ENCODE measurements at regions not wholly inside any gene's neighbourhood (a gene's known extent, or its start where the extent isn't known, plus 50 kb on each side); places are given as distances from the start of the nearest gene placed in this dataset.
A peak's percentile ranks its signal among the peaks of the same experiment; 100 is the strongest.

- 92% methylated on average over 6 of the region's 6 CpGs for WGBS (ENCODE audit: insufficient coverage)
- no peaks in the 10 kb centered on the region for H3K9me3 ChIP-seq (ENCODE audit: control insufficient read depth, insufficient read depth, low read length)
- H3K36me3 ChIP-seq (ENCODE audit: control insufficient read depth, insufficient read depth, low read length) = no peaks in the 10 kb centered on the region
- no peaks in the 10 kb centered on the region for H3K4me1 ChIP-seq (ENCODE audit: control insufficient read depth, insufficient read depth, low read length)
- H3K27ac ChIP-seq (ENCODE audit: low read depth, low read length) = no peak overlapping the region
- H3K4me3 ChIP-seq (ENCODE audit: low read depth, low read length) = no peak overlapping the region
- DNase-seq (ENCODE audit: low read depth in 4 of 6, low spot score in 6 of 6) = no peak
- no peaks in the 10 kb centered on the region for H3K27me3 ChIP-seq (ENCODE audit: control insufficient read depth, insufficient read depth, low read length)
Measured at GRCh38 chr17:65446838-65447526, 114.5 kb downstream of the AXIN2 start.

- no peak for DNase-seq (ENCODE audit: low read depth in 4 of 6, low spot score in 6 of 6)
- Histone ChIP-seq H3K4me3 (ENCODE audit: low read depth, low read length) (no peak overlapping the region), H3K4me1 (ENCODE audit: control insufficient read depth, insufficient read depth, low read length) (no peaks in the 10 kb centered on the region), H3K27ac (ENCODE audit: low read depth, low read length) (no peak overlapping the region), H3K9me3 (ENCODE audit: control insufficient read depth, insufficient read depth, low read length) (no peaks in the 10 kb centered on the region), H3K36me3 (ENCODE audit: control insufficient read depth, insufficient read depth, low read length) (no peaks in the 10 kb centered on the region), H3K27me3 (ENCODE audit: control insufficient read depth, insufficient read depth, low read length) (no peaks in the 10 kb centered on the region)
- 81% methylated on average over 3 of the region's 3 CpGs for WGBS (ENCODE audit: insufficient coverage)
Measured at GRCh38 chr17:65446043-65446442, 115.4 kb downstream of the AXIN2 start.

GRCh38 chr17:65444049-65444448 lies 117.4 kb downstream of the AXIN2 start:
- H3K36me3 ChIP-seq (ENCODE audit: control insufficient read depth, insufficient read depth, low read length) = no peaks in the 10 kb centered on the region
- H3K27me3 ChIP-seq (ENCODE audit: control insufficient read depth, insufficient read depth, low read length) = no peaks in the 10 kb centered on the region
- no peak overlapping the region for H3K4me3 ChIP-seq (ENCODE audit: low read depth, low read length)
- 93% methylated on average over 2 of the region's 5 CpGs for WGBS (ENCODE audit: insufficient coverage)
- no peaks in the 10 kb centered on the region for H3K9me3 ChIP-seq (ENCODE audit: control insufficient read depth, insufficient read depth, low read length)
- peaks cover 4% of the 10 kb centered on the region for H3K4me1 ChIP-seq (ENCODE audit: control insufficient read depth, insufficient read depth, low read length)
- no peak overlapping the region for H3K27ac ChIP-seq (ENCODE audit: low read depth, low read length)
- no peak for DNase-seq (ENCODE audit: low read depth in 4 of 6, low spot score in 6 of 6)

- no peak overlapping the region for H3K27ac ChIP-seq (ENCODE audit: low read depth, low read length)
- H3K4me3 ChIP-seq (ENCODE audit: low read depth, low read length) = no peak overlapping the region
- H3K9me3 ChIP-seq (ENCODE audit: control insufficient read depth, insufficient read depth, low read length) = no peaks in the 10 kb centered on the region
- WGBS (ENCODE audit: insufficient coverage) = 80% methylated on average over 1 of the region's 1 CpG
- H3K27me3 ChIP-seq (ENCODE audit: control insufficient read depth, insufficient read depth, low read length) = no peaks in the 10 kb centered on the region
- no peaks in the 10 kb centered on the region for H3K36me3 ChIP-seq (ENCODE audit: control insufficient read depth, insufficient read depth, low read length)
- DNase-seq (ENCODE audit: low read depth in 4 of 6, low spot score in 6 of 6) = no peak
- peaks cover 16% of the 10 kb centered on the region for H3K4me1 ChIP-seq (ENCODE audit: control insufficient read depth, insufficient read depth, low read length)
Measured at GRCh38 chr17:65442691-65443090, 118.8 kb downstream of the AXIN2 start.

GRCh38 chr17:65442250-65442649 lies 119.2 kb downstream of the AXIN2 start:
- no peaks in the 10 kb centered on the region for H3K9me3 ChIP-seq (ENCODE audit: control insufficient read depth, insufficient read depth, low read length)
- H3K27ac ChIP-seq (ENCODE audit: low read depth, low read length) = no peak overlapping the region
- H3K4me1 ChIP-seq (ENCODE audit: control insufficient read depth, insufficient read depth, low read length) = peaks cover 16% of the 10 kb centered on the region
- no peak overlapping the region for H3K4me3 ChIP-seq (ENCODE audit: low read depth, low read length)
- 94% methylated on average over 6 of the region's 6 CpGs for WGBS (ENCODE audit: insufficient coverage)
- no peaks in the 10 kb centered on the region for H3K36me3 ChIP-seq (ENCODE audit: control insufficient read depth, insufficient read depth, low read length)
- H3K27me3 ChIP-seq (ENCODE audit: control insufficient read depth, insufficient read depth, low read length) = no peaks in the 10 kb centered on the region
- no peak for DNase-seq (ENCODE audit: low read depth in 4 of 6, low spot score in 6 of 6)

GRCh38 chr17:65441053-65441605 lies 120.3 kb downstream of the AXIN2 start:
- H3K36me3 ChIP-seq (ENCODE audit: control insufficient read depth, insufficient read depth, low read length) = no peaks in the 10 kb centered on the region
- no peak for DNase-seq (ENCODE audit: low read depth in 4 of 6, low spot score in 6 of 6)
- no CpG with 5 or more reads among the region's 2 CpGs for WGBS (ENCODE audit: insufficient coverage)
- H3K4me3 ChIP-seq (ENCODE audit: low read depth, low read length) = no peak overlapping the region
- H3K4me1 ChIP-seq (ENCODE audit: control insufficient read depth, insufficient read depth, low read length) = peaks cover 16% of the 10 kb centered on the region
- no peaks in the 10 kb centered on the region for H3K9me3 ChIP-seq (ENCODE audit: control insufficient read depth, insufficient read depth, low read length)
- no peaks in the 10 kb centered on the region for H3K27me3 ChIP-seq (ENCODE audit: control insufficient read depth, insufficient read depth, low read length)
- no peak overlapping the region for H3K27ac ChIP-seq (ENCODE audit: low read depth, low read length)

- DNase-seq (ENCODE audit: low read depth in 4 of 6, low spot score in 6 of 6) = peak; percentile 44 to 91 (median 65)
Measured at GRCh38 chr17:65438708-65439294, 122.6 kb downstream of the AXIN2 start.

GRCh38 chr17:65438173-65438572 lies 123.3 kb downstream of the AXIN2 start:
- 72% methylated on average over 11 of the region's 11 CpGs for WGBS (ENCODE audit: insufficient coverage)
- Histone ChIP-seq H3K36me3 (ENCODE audit: control insufficient read depth, insufficient read depth, low read length) (no peaks in the 10 kb centered on the region), H3K9me3 (ENCODE audit: control insufficient read depth, insufficient read depth, low read length) (no peaks in the 10 kb centered on the region), H3K4me1 (ENCODE audit: control insufficient read depth, insufficient read depth, low read length) (peaks cover 16% of the 10 kb centered on the region), H3K27me3 (ENCODE audit: control insufficient read depth, insufficient read depth, low read length) (no peaks in the 10 kb centered on the region), H3K27ac (ENCODE audit: low read depth, low read length) (no peak overlapping the region), H3K4me3 (ENCODE audit: low read depth, low read length) (no peak overlapping the region)
- no peak for DNase-seq (ENCODE audit: low read depth in 4 of 6, low spot score in 6 of 6)

More at GRCh38 chr17:65438708-65439294, 122.6 kb downstream of the AXIN2 start:
- WGBS (ENCODE audit: insufficient coverage) = 16% methylated on average over 7 of the region's 7 CpGs
- Histone ChIP-seq H3K27me3 (ENCODE audit: control insufficient read depth, insufficient read depth, low read length) (no peaks in the 10 kb centered on the region), H3K4me3 (ENCODE audit: low read depth, low read length) (no peak overlapping the region), H3K9me3 (ENCODE audit: control insufficient read depth, insufficient read depth, low read length) (no peaks in the 10 kb centered on the region), H3K27ac (ENCODE audit: low read depth, low read length) (no peak overlapping the region), H3K4me1 (ENCODE audit: control insufficient read depth, insufficient read depth, low read length) (peaks cover 16% of the 10 kb centered on the region), H3K36me3 (ENCODE audit: control insufficient read depth, insufficient read depth, low read length) (no peaks in the 10 kb centered on the region)

GRCh38 chr17:65436871-65437270 lies 124.6 kb downstream of the AXIN2 start:
- Histone ChIP-seq H3K27me3 (ENCODE audit: control insufficient read depth, insufficient read depth, low read length) (no peaks in the 10 kb centered on the region), H3K4me1 (ENCODE audit: control insufficient read depth, insufficient read depth, low read length) (peaks cover 16% of the 10 kb centered on the region), H3K36me3 (ENCODE audit: control insufficient read depth, insufficient read depth, low read length) (no peaks in the 10 kb centered on the region), H3K9me3 (ENCODE audit: control insufficient read depth, insufficient read depth, low read length) (no peaks in the 10 kb centered on the region), H3K27ac (ENCODE audit: low read depth, low read length) (no peak overlapping the region), H3K4me3 (ENCODE audit: low read depth, low read length) (no peak overlapping the region)
- DNase-seq (ENCODE audit: low read depth in 4 of 6, low spot score in 6 of 6) = no peak
- 76% methylated on average over 6 of the region's 10 CpGs for WGBS (ENCODE audit: insufficient coverage)

GRCh38 chr17:65434878-65435277 lies 126.6 kb downstream of the AXIN2 start:
- DNase-seq (ENCODE audit: low read depth in 4 of 6, low spot score in 6 of 6) = no peak
- no CpG with 5 or more reads among the region's 2 CpGs for WGBS (ENCODE audit: insufficient coverage)
- no peak overlapping the region for H3K27ac ChIP-seq (ENCODE audit: low read depth, low read length)
- peaks cover 16% of the 10 kb centered on the region for H3K4me1 ChIP-seq (ENCODE audit: control insufficient read depth, insufficient read depth, low read length)
- no peaks in the 10 kb centered on the region for H3K36me3 ChIP-seq (ENCODE audit: control insufficient read depth, insufficient read depth, low read length)
- no peaks in the 10 kb centered on the region for H3K27me3 ChIP-seq (ENCODE audit: control insufficient read depth, insufficient read depth, low read length)
- H3K4me3 ChIP-seq (ENCODE audit: low read depth, low read length) = no peak overlapping the region
- H3K9me3 ChIP-seq (ENCODE audit: control insufficient read depth, insufficient read depth, low read length) = no peaks in the 10 kb centered on the region

Data from spinal cord (tissue), 9 donors.